ENCODE measurements at regions not wholly inside any gene's neighbourhood (a gene's known extent, or its start where the extent isn't known, plus 50 kb on each side); places are given as distances from the start of the nearest gene placed in this dataset.

DNA sequence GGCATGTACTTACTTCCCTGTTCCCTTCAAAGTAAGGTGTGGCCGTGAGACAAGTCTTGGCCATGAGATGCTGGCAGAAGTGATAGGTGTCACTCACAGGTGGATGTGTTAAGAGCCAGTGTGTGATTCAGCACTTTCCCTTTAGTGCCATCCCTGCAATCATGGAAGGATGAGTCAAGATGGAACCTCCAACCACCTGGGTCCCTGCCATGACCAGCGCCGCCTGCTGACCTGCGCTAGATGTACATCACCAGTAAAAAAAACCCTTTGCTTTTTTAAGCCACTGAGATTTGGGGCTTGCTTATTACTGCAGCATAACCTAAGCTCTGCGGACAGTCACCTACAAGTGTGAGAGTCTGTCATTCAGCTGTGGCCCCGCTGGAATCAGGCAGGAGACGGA, 71.7 kb downstream of the TOMM20 start:
- no peak overlapping the region for H3K4me3 ChIP-seq (ENCODE audit: low read length)
- intact Hi-C loops (cut with micrococcal nuclease): no loop called here
- H3K9me3 ChIP-seq (ENCODE audit: control insufficient read depth, insufficient read depth, low read length): no peaks in the 10 kb centered on the region
- H3K36me3 Mint-ChIP-seq: no peaks in the 10 kb centered on the region
- 90% methylated on average over 7 of the region's 7 CpGs for WGBS (ENCODE audit: insufficient coverage)
- no peaks in the 10 kb centered on the region for H3K4me1 Mint-ChIP-seq
- no peaks in the 10 kb centered on the region for H3K9me3 Mint-ChIP-seq
- ATAC-seq: no peak
- TF ChIP-seq, protein P1, sequence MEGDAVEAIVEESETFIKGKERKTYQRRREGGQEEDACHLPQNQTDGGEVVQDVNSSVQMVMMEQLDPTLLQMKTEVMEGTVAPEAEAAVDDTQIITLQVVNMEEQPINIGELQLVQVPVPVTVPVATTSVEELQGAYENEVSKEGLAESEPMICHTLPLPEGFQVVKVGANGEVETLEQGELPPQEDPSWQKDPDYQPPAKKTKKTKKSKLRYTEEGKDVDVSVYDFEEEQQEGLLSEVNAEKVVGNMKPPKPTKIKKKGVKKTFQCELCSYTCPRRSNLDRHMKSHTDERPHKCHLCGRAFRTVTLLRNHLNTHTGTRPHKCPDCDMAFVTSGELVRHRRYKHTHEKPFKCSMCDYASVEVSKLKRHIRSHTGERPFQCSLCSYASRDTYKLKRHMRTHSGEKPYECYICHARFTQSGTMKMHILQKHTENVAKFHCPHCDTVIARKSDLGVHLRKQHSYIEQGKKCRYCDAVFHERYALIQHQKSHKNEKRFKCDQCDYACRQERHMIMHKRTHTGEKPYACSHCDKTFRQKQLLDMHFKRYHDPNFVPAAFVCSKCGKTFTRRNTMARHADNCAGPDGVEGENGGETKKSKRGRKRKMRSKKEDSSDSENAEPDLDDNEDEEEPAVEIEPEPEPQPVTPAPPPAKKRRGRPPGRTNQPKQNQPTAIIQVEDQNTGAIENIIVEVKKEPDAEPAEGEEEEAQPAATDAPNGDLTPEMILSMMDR (IDR thresholded peaks at IDR 0.05): no peak
- no peak for DNase-seq
- H3K27ac Mint-ChIP-seq: no peak overlapping the region
- no peaks in the 10 kb centered on the region for H3K4me1 ChIP-seq (ENCODE audit: control insufficient read depth, insufficient read depth, low read length)
- no peaks in the 10 kb centered on the region for H3K36me3 ChIP-seq (ENCODE audit: control insufficient read depth, insufficient read depth, low read length)
- H3K27ac ChIP-seq (ENCODE audit: low read length): no peak overlapping the region
- peaks cover 0 to 5% of the 10 kb centered on the region in 2 donors for H3K27me3 Mint-ChIP-seq (ENCODE audit: low read depth in 2 of 2)
- H3K4me3 Mint-ChIP-seq: no peak overlapping the region
- no peaks in the 10 kb centered on the region for H3K27me3 ChIP-seq (ENCODE audit: control insufficient read depth, insufficient read depth, low read length)

DNA sequence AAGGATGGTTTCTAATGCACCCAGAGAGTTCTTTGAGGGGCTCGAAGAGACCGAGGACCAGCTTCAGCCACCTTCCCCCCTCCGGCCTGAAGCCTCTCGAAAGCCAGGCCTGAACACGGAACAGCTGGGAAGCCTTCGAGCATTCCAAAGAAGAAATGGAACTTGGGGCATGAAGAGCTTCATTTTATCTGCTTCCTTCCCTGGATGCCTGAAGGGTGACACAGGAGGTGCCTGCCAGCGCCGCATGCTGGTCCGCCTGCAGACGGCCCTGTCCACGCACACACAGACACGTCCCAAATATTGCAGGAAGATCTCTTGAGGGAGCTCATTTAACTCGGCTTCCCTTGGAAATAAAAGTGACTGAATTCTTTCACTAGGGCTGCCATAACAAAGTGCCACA, 73.7 kb downstream of the TOMM20 start:
- DNase-seq: no peak

DNA sequence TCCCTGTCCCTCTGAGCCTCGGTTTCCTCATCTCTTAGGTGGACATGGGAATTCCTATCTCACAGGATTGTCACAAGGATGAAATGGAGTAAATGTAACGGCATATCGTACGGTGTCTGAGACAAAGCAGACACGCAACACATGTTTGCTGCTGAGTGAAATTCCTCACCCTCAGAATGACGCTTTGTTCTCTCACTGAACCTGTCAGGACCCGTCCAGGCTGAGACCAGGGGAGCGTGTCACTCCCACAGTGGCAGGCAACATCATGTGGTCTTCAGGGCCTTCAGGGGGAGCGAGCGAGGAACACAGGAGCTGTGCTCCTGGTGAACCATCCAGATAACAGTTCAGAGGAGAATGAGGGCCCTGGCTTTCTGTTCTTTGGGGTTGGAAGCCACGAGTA, 74.2 kb downstream of the TOMM20 start:
- H3K36me3 Mint-ChIP-seq: no peaks in the 10 kb centered on the region
- no peaks in the 10 kb centered on the region for H3K27me3 ChIP-seq (ENCODE audit: control insufficient read depth, insufficient read depth, low read length)
- H3K4me3 ChIP-seq (ENCODE audit: low read length): no peak overlapping the region
- H3K9me3 ChIP-seq (ENCODE audit: control insufficient read depth, insufficient read depth, low read length): no peaks in the 10 kb centered on the region
- H3K36me3 ChIP-seq (ENCODE audit: control insufficient read depth, insufficient read depth, low read length): no peaks in the 10 kb centered on the region
- no peak overlapping the region for H3K27ac ChIP-seq (ENCODE audit: low read length)
- ATAC-seq (no peak), DNase-seq (no peak)
- H3K9me3 Mint-ChIP-seq: no peaks in the 10 kb centered on the region
- no peaks in the 10 kb centered on the region for H3K4me1 ChIP-seq (ENCODE audit: control insufficient read depth, insufficient read depth, low read length)
- no peaks in the 10 kb centered on the region for H3K4me1 Mint-ChIP-seq
- H3K27ac Mint-ChIP-seq: no peak overlapping the region
- TF ChIP-seq, protein P1 (IDR thresholded peaks at IDR 0.05): no peak
- peaks cover 0 to 5% of the 10 kb centered on the region in 2 donors for H3K27me3 Mint-ChIP-seq (ENCODE audit: low read depth in 2 of 2)
- H3K4me3 Mint-ChIP-seq: no peak overlapping the region
- WGBS (ENCODE audit: insufficient coverage): 95% methylated on average over 11 of the region's 11 CpGs
- intact Hi-C loops (cut with micrococcal nuclease): no loop called here

More for the DNA sequence above, 73.7 kb downstream of the TOMM20 start:
- H3K27ac Mint-ChIP-seq: no peak overlapping the region
- no peaks in the 10 kb centered on the region for H3K36me3 ChIP-seq (ENCODE audit: control insufficient read depth, insufficient read depth, low read length)
- no peak overlapping the region for H3K4me3 ChIP-seq (ENCODE audit: low read length)
- no peaks in the 10 kb centered on the region for H3K9me3 ChIP-seq (ENCODE audit: control insufficient read depth, insufficient read depth, low read length)
- H3K9me3 Mint-ChIP-seq: no peaks in the 10 kb centered on the region
- intact Hi-C loops (cut with micrococcal nuclease): no loop called here
- 97% methylated on average over 13 of the region's 13 CpGs for WGBS (ENCODE audit: insufficient coverage)
- peaks cover 0 to 5% of the 10 kb centered on the region in 2 donors for H3K27me3 Mint-ChIP-seq (ENCODE audit: low read depth in 2 of 2)
- no peaks in the 10 kb centered on the region for H3K4me1 Mint-ChIP-seq
- H3K4me1 ChIP-seq (ENCODE audit: control insufficient read depth, insufficient read depth, low read length): no peaks in the 10 kb centered on the region
- TF ChIP-seq, protein P1 (IDR thresholded peaks at IDR 0.05): no peak
- ATAC-seq: no peak
- no peaks in the 10 kb centered on the region for H3K27me3 ChIP-seq (ENCODE audit: control insufficient read depth, insufficient read depth, low read length)
- no peaks in the 10 kb centered on the region for H3K36me3 Mint-ChIP-seq
- no peak overlapping the region for H3K4me3 Mint-ChIP-seq
- no peak overlapping the region for H3K27ac ChIP-seq (ENCODE audit: low read length)
